SH-SY5Y (cell line): ENCODE measurements at regions not wholly inside any gene's neighbourhood (a gene's known extent, or its start where the extent isn't known, plus 50 kb on each side); places are given as distances from the start of the nearest gene placed in this dataset.

Experiments
- GATA2 ChIP-seq: IDR thresholded peaks from 2 replicates; pipeline ENCODE4 v1.6.1; 2011; ENCODE audit warnings: mild to moderate bottlenecking, low read depth, low read length
- GATA3 ChIP-seq: IDR thresholded peaks from 2 replicates; pipeline ENCODE4 v1.6.1; 2011; ENCODE audit warnings: low read depth, mild to moderate bottlenecking, low read length, moderate library complexity

DNA sequence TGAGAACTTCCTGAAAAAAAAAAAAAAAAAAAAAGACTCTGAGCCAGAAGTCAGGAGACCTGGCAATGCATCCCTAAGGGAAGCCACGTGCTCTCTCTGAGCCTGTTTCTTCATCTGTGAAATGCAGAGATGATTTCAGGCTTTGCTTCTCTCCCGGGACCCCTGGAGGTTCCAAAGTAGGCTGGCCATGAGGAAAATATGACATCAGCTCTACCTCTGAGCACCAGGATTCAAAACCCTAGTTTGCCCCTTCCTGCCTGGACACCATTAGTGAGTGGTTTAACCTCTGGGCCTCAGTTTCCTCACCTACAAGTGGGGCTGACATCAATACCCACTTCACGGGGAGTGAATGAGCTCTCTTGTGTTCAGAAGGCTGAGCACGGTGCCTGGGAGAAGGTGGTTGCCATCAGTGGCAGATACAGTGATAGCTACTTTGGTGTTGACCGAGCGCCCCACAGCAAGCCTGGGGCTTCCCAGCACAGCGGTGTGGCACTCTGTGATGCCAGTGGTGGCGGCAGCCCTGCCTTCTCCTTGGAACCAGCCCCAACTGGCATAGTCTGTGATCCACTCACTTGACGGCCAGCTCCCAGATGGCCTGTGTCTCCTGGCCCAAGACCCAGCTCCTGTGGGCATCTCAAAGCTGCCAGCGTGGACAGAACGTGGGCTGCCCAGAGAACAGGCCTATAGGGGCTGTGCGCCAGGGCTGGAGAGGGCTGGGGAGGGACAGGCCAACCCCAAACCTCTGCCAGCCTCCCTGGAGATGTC, 153.1 kb upstream of the UNC5B start:
- TF ChIP-seq GATA3 (no peak), GATA2 (no peak)
